ENCODE measurements at regions not wholly inside any gene's neighbourhood (a gene's known extent, or its start where the extent isn't known, plus 50 kb on each side); places are given as distances from the start of the nearest gene placed in this dataset.

GRCh38 chr5:87912419-87912818 is 356.2 kb downstream of the TMEM161B start:
- intact Hi-C loops (cut with micrococcal nuclease; ENCODE audit: unreplicated experiment) = no loop called here
- DNase-seq (ENCODE audit: low read depth, low spot score) = no peak
- in situ Hi-C loops (cut with HindIII; ENCODE audit: low pct_unique_long_range_greater_than_20kb, low sequenced_read_pairs) = no loop called here
- Histone ChIP-seq H3K4me3 (ENCODE audit: low read depth in 2 of 2, low read length in 2 of 2) (no peak overlapping the region), H3K27ac (ENCODE audit: low read length) (no peak overlapping the region), H3K27me3 (ENCODE audit: control insufficient read depth, insufficient read depth, low read length) (no peaks in the 10 kb centered on the region), H3K9me3 (ENCODE audit: control insufficient read depth, insufficient read depth, low read depth, low read length) (no peaks in the 10 kb centered on the region), H3K36me3 (ENCODE audit: control insufficient read depth, insufficient read depth, low read length) (no peaks in the 10 kb centered on the region), H3K4me1 (ENCODE audit: control insufficient read depth, insufficient read depth, low read length) (no peaks in the 10 kb centered on the region)
- CTCF ChIA-PET = no interaction called here
- BruUV-seq (replicated peaks) = no TSS peak
- no peak for ATAC-seq
- TF ChIP-seq CTCF (IDR thresholded peaks at IDR 0.05) (no peak), TCF7L2 (IDR thresholded peaks at IDR 0.05; ENCODE audit: low read depth, low read length) (no peak), REST (IDR thresholded peaks at IDR 0.05; ENCODE audit: insufficient read depth in 1 of 2, low read depth in 2 of 2, low read length in 1 of 2) (no peak), POLR2AphosphoS5 (IDR thresholded peaks at IDR 0.05; ENCODE audit: low read depth, low read length) (no peak), SIN3A (IDR thresholded peaks at IDR 0.05; ENCODE audit: borderline replicate concordance, insufficient read depth, low read depth, low read length) (no peak)
- POLR2A ChIA-PET = no interaction called here

GRCh38 chr5:87909382-87909781 is 359.3 kb downstream of the TMEM161B start:
- ATAC-seq = no peak
- no peaks in the 10 kb centered on the region for H3K36me3 ChIP-seq (ENCODE audit: control insufficient read depth, insufficient read depth, low read length)
- DNase-seq (ENCODE audit: low read depth, low spot score) = no peak
- H3K27ac ChIP-seq (ENCODE audit: low read length) = no peak overlapping the region
- in situ Hi-C loops (cut with HindIII; ENCODE audit: low pct_unique_long_range_greater_than_20kb, low sequenced_read_pairs) (no loop called here), intact Hi-C loops (cut with micrococcal nuclease; ENCODE audit: unreplicated experiment) (no loop called here)
- TF ChIP-seq REST (IDR thresholded peaks at IDR 0.05; ENCODE audit: insufficient read depth in 1 of 2, low read depth in 2 of 2, low read length in 1 of 2) = no peak
- no peak for TF ChIP-seq TCF7L2 (IDR thresholded peaks at IDR 0.05; ENCODE audit: low read depth, low read length)
- TF ChIP-seq SIN3A (IDR thresholded peaks at IDR 0.05; ENCODE audit: borderline replicate concordance, insufficient read depth, low read depth, low read length) = no peak
- no peak for TF ChIP-seq POLR2AphosphoS5 (IDR thresholded peaks at IDR 0.05; ENCODE audit: low read depth, low read length)
- no peak for TF ChIP-seq CTCF (IDR thresholded peaks at IDR 0.05)
- ChIA-PET POLR2A (no interaction called here), CTCF (no interaction called here)
- H3K4me1 ChIP-seq (ENCODE audit: control insufficient read depth, insufficient read depth, low read length) = no peaks in the 10 kb centered on the region
- no peaks in the 10 kb centered on the region for H3K9me3 ChIP-seq (ENCODE audit: control insufficient read depth, insufficient read depth, low read depth, low read length)
- H3K4me3 ChIP-seq (ENCODE audit: low read depth in 2 of 2, low read length in 2 of 2) = no peak overlapping the region
- H3K27me3 ChIP-seq (ENCODE audit: control insufficient read depth, insufficient read depth, low read length) = no peaks in the 10 kb centered on the region
- no TSS peak for BruUV-seq (replicated peaks)

Measured in Panc1 (cell line).